Keratinocyte (primary cell): ENCODE measurements at regions not wholly inside any gene's neighbourhood (a gene's known extent, or its start where the extent isn't known, plus 50 kb on each side); places are given as distances from the start of the nearest gene placed in this dataset.

Experiments
- CTCF ChIP-seq, 3 experiments: IDR thresholded peaks in 1 of 3; conservative IDR thresholded peaks in 1 of 3; optimal IDR thresholded peaks in 1 of 3; 2 replicates in 2 of 3; 3 replicates in 1 of 3; pipeline versions ENCODE3 to v1.5.1; 2011; ENCODE audit warnings: low read length in 3 of 3, mild to moderate bottlenecking in 3 of 3, moderate library complexity in 2 of 3, control low read depth in 1 of 3, inconsistent platforms in 1 of 3; ENCODE audit not compliant: insufficient read depth in 2 of 3; ENCODE audit errors: extremely low read depth in 1 of 3
- EZH2 ChIP-seq: IDR thresholded peaks from one replicate; pipeline ENCODE4 v1.6.1; 2012; ENCODE audit warnings: inconsistent platforms, mild to moderate bottlenecking, low read length, moderate library complexity

- TF ChIP-seq CTCF (optimal IDR thresholded peaks at IDR 0.05 in 1 of 3, IDR thresholded peaks at IDR 0.05 in 1 of 3, conservative IDR thresholded peaks at IDR 0.05 in 1 of 3; ENCODE audit: extremely low read depth in 1 of 3, insufficient read depth in 2 of 3, low read length in 3 of 3): no peak
- no peak for TF ChIP-seq EZH2
Observed at GRCh38 chr18:75656563-75657247, 229.2 kb upstream of the SMIM21 start.
